ENCODE measurements at regions not wholly inside any gene's neighbourhood (a gene's known extent, or its start where the extent isn't known, plus 50 kb on each side); places are given as distances from the start of the nearest gene placed in this dataset.

DNA sequence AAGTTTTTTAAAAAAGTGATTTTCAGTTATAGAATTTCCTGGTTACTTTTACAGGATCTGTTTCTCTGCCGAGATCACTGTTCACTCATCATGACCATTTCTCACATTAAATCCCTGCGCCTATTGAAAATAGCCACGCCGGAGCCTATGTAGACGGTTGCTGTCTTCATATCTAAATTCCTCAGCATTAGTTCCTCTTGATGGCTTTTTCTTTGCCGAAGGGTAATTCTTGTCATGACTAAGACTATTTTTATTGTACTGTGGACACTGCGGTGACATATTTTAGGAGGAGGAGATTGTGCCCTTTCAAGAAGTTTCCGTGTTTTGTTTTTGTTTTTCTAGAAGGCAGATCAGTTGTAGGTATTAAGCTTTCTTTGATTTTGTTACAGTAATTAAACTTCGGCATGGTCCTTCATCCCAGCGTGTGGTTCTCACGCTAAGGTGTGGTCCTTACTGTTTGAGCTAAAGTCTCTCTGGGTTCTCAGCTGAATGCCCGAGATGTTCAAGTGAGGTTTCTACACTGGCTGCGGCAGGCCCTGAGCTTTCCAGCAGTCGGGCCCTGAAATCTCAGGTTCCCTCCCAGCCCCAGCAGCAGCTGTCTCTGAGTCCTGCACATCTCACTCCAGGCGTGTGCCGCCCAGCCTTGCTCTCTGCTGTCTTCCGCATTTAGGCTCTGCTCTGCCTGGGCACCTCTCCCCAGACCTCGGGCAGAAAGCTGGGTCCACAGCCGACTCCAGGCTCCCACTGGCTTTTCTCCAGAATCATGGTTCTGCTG is 1110.5 kb downstream of the TBC1D22A start:
- TF ChIP-seq EZH2 (IDR thresholded peaks at IDR 0.05; ENCODE audit: insufficient read depth, poor library complexity, severe bottlenecking) (no peak), EZH2phosphoT487 (IDR thresholded peaks at IDR 0.05; ENCODE audit: insufficient read depth, low read depth) (no peak)
